Stimulated activated CD8-positive, alpha-beta memory T cell treated with anti-CD3 and anti-CD28 coated beads, Interleukin-12 subunit alpha, Interleukin-12 subunit beta, amount 100 ng/mL, for 4 hours (primary cell): ENCODE measurements at regions not wholly inside any gene's neighbourhood (a gene's known extent, or its start where the extent isn't known, plus 50 kb on each side); places are given as distances from the start of the nearest gene placed in this dataset.
"Not testable (repeated sequence)": the region's sequence is repeated elsewhere in the genome, so short reads cannot be mapped to it uniquely, and the experiment has no call there.

Experiments
- DNase-seq: peaks from one replicate; pipeline ENCODE4 v3.0.0-alpha.2; 2020; ENCODE audit warnings: low read depth

DNA sequence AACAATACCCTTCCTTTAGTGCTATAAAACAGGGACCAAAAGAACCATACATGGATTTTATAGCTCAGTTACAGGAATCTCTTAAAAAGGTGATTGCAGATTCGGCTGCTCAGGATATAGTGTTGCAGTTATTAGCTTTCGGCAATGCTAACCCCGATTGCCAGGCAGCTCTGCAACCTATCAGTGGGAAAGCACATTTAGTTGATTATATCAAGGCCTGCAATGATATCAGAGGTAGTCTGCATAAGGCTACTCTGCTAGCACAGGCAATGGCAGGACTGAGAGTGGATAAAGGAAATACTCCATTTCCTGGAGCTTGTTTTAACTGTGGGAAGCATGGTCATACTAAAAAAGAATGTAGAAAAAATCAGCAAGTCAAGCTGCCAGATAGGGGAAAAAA is 327.7 kb downstream of the REEP3 start:
- DNase-seq, result not testable (repeated sequence)

DNA sequence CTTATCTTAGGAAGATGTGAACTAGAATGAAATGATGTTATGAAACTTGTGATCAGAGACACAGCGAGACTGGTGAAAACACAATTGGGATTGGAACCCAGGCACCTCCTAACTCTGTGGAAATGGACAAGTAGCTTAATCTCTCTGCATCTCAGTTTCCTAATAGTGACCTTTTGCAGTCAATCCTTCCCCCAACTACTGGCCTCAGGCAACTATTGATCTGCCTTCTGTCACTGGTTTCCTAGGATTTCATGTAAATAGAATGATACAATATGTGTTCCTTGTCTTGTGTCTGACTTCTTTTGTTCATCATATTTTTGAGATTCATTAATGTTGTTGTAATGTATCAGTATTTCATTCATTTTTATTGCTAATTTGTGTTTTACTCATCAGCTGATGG is 341.7 kb downstream of the REEP3 start:
- no peak for DNase-seq

DNA sequence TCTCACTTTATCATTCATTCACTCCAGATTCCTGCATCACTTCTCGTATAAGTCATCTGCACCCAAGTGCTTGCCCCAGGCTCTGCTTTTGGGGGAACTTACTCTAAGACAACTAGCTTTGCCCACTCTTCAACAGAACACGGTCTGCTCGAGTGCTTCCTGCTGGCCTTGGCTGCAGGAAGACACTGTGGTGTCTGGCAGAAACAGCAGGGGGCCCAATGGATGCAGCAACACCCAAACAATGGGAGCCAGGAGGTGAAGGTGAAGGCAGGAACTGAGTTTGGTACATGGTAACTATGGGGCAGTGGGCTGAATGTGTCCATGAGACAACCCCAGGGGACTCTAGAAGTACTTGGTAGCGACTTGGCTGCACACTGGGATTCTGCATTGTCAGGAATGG is 344.0 kb downstream of the REEP3 start:
- DNase-seq, result no peak

DNA sequence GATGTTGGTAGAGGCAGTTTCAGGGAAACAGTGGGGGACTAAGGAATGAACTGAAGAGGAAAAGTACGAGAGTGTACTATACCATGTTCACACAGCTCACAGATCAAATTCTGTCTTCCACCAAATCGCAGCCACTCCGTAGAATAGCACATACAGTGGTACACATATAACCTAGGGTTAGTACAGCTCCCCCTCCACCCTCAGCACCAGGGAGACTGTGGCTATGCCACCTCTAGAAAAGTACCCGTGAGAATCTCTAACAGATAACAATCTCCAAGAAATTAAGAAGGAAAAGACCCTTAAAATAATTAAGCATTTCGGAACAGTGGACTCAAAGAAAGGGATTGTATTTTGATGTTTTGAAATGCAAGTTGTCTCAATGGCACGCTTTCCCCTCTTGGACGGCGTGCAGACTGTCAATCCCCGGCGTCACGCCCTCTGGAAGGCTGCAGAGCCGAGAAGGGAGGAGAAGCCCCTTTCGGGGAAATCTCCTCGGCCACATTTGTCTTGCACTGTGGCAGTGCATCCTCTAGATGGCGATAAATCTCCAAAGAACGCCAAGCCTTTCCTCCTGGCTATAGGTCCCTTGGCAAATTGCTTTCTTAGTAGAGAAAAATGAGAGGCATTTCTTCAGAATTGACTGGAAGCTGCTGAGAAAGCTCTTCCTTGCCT is 345.0 kb downstream of the REEP3 start:
- DNase-seq, result no peak

DNA sequence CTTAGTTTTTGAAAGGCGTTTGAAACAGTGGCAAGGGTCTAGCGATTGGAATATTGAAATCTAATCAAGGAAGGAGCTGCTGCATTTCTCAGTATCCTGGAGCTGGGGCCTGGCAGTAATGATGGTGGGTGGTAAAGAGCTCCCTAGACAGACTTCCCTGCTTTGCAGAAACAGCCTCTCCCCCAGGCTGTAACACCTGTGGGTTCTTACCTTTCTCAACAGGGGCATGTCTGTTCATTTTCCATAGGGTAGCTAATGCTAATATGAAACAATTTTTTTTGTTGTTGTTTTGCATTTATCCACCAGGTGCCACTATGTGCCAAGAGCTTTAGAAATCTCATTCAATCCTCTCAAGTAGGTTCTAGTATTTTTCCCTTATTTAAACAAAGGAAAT is 345.5 kb downstream of the REEP3 start:
- DNase-seq, result no peak

- DNase-seq, result no peak
These were observed 357.2 kb downstream of the REEP3 start for GRCh38 chr10:63878428-63878827.

GRCh38 chr10:63883861-63884260 is 362.7 kb downstream of the REEP3 start:
- DNase-seq, result no peak

DNA sequence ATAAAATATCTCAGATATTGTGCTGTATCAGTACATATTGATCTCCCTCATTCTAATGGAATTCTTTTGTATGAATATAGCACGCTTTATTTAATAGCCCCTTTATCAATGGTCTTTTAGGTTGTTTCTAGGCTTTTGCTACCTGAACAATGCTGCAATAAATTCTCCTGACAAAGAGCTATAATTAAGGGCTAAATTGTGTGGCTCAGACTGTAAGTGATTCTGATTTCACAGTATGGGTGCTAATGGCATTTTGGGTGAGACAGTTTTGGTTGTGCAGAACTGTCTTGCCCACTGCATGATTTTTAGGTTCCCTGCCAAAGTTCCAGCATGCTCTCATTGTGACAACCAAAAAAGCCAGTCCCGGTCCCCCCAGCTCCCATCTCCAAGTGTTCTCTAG is 363.2 kb downstream of the REEP3 start:
- DNase-seq, result no peak

DNA sequence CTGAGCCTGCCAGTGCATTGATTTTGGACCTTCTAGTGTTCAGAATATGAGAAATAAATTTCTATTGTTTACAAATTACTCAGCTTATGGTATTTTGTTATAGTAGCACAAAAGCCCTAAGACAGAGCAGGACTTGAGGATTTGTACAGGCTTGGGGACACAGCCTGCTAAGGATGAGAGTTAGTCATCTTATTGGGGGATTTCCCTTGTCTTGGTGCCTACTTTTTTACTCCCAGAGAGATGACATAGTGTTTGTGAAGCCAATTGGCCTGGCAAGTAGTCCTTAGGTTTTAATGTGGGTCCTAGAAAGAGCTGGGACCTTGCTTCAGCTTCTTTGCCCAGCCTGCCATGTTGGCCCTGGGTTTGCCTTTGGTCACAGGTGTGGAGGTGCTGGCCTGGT is 364.0 kb downstream of the REEP3 start:
- no peak for DNase-seq

DNA sequence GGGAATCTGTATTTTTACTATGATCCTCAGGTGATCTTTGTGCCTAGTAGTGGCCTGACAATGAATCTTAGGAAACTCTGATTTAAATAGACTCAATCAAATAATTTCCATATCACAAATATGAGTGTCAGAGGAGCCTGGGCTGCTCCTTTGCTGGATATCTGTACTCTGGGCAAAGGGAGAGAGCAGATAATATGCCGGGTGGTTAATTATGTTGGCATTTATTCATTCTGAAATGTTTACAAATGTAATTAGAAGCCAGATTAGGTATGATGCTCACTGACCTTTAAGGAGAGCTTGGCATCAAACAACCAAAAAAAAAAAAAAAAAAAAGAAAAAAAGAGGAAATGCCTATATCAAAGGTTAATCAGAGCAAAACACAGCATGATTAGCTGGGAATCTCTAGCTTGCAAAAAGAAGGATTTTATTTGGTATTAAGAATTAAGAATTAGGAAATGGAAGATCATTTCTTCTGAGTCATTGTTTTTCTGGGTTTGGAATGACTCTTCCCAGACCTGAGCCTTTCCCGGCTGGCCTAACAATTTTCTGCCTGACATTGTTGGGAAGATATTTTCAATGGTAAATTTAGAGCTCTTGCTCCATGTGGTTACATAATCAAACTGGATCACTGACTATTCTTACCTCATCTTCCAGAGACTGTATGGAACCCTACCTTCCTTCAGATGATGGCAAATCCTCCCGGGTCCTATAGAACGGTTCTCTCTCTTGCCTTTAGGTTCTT is 365.3 kb downstream of the REEP3 start:
- DNase-seq, result no peak

DNA sequence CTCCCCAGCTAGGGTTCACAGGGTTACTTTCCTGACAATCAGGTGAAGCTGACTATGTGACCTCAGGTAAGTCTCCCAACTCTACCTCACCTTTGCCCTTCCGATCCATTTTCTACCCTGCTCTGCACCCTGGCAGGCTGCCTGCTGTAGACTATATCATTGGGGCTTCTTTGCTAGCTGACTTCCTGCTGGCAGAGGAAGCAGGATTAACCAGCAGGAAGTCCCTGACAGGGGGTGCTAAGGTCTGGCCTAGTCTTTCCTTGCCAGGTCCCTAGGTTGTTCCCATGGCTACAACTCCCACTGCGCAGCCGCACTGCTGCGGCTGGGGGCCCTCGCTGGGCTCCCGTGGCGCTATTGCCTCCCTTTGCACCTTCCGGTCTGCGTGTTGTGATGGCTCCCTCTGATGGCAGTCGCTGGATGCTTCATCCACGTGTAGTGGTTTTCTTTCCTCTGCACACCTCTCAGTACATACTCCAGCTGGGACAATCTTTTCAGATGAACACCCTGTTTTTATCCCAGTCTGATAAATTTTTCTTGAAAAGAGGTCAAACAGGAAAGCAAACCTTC is 365.9 kb downstream of the REEP3 start:
- DNase-seq, result no peak

DNA sequence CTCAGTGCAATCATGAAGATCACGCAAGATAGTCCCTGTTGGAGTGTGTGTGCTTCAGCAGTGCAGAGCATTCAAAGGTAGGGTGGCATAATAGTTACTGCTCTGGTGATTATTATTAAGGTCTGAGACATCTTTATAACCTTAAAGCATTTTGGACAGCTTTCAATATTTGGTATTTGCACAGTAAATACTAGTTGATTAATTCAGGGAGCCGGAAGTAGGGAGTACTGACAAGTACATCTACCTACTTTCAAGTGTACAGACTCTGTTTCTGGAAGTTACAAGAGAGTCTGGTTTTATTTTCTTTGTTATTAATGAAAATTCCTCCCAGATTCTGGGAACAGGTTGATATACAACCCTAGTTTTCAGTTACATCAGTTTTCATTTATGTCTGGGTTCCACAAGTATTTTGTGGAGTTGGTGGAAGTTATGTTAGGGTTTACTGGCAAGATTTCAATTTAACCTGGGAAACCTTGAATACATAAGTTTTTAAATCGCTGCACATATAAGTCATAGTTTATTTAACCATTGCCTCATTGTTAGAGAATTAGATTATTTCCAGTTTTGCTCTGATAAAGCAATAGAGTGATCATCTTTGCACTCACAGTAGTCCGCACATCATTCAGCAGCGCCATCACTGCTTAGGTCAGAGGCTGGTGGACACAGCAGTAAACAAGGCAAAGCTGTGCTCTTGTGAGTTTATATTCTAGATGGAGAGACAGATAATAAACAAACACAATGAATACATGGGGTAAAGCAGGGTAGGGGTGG is 366.6 kb downstream of the REEP3 start:
- DNase-seq, result no peak

- DNase-seq, result no peak
These were observed 368.6 kb downstream of the REEP3 start for GRCh38 chr10:63889803-63890202.

DNA sequence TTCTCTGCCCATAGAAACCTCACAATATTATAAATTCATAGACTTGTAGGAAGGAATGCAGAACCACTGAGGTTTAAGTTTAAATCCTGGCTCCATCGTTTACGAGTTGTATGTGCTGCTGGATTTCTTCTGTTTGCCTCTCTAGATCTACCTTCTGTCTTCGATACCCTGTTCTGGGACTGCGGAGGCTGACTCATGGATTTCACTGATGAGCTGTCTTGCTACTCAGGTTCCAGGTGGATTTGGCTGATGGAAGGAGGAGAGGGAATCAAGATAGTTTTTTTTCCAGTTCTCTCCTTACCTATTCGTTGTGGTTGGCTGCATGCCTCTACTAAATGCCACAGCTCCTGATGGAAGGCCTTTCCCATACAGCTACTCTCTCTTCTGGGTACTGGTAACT is 375.8 kb downstream of the REEP3 start:
- no peak for DNase-seq

DNA sequence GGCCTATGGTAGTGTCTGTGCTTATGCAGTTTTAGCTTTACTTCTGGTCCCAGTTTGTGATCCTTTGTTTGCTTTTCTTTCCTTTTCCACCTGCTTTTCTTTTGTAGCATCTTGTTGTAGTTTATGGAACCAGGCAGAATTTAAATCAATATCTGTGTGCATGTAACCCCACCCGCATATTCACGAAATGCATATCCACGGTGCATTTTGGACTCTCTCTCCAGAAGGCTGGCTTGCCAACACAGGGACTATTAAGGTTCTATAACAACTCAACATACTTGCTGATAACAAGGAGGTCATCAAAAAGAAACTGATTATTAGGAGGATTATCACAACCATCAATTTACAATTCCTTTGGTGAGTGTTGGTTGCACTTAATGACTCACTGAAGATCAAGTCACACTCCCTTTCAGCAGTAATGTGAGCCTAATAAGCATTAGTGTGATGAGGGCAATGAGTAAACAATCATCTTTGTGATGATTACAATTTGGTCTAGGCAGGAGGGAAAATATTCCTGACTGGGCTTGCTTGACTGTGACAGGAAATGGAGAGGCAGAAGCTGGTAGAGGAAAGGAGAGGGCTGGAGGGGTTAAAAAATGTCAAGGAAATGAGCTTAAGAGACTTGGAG is 378.6 kb downstream of the REEP3 start:
- DNase-seq, result no peak

- DNase-seq, result no peak
These were observed 380.0 kb downstream of the REEP3 start for GRCh38 chr10:63901228-63901627.

DNA sequence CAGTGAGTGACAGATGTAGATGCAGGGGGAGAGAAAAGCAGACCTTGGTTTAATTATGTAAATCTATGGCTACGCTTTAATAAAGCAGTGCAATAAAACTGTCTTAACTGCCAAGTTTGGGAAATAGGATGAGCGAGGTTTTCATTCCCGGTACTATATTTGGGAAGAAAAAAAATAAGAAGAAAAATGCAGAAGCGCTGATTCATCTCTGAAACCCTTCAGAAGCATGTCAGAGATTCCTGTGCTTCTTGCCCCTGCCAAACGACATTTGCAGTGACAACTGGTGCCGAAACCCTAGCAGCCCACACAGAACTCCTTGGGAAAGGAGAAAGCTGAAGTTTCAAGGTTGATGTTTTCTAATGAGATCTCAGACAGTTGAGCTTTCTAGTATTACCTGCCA is 380.7 kb downstream of the REEP3 start:
- DNase-seq, result no peak

GRCh38 chr10:63910806-63911205 is 389.6 kb downstream of the REEP3 start:
- no peak for DNase-seq

- DNase-seq, result no peak
These were observed 394.0 kb downstream of the REEP3 start for GRCh38 chr10:63915240-63915639.

DNA sequence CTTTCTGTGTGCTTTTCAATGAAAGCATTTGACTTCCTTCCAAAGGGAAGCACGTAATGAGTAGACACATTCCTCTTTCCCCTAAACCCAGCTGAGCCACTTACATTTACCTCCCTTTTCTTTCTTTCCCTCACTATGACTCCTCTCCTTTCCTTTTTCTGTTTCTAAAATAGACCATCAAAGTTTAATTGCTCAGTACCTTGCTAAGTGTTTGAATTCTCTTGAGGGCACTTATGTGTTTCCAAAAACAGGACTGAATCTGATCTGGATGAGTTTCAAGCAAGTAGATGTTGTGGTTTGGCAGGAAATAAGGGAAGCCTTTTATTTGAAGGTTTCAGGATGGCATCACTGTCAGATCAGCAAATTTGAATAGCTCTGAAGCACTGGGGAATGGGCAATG is 396.2 kb downstream of the REEP3 start:
- DNase-seq, result no peak

GRCh38 chr10:63919575-63920279 is 398.5 kb downstream of the REEP3 start:
- DNase-seq, result no peak

DNA sequence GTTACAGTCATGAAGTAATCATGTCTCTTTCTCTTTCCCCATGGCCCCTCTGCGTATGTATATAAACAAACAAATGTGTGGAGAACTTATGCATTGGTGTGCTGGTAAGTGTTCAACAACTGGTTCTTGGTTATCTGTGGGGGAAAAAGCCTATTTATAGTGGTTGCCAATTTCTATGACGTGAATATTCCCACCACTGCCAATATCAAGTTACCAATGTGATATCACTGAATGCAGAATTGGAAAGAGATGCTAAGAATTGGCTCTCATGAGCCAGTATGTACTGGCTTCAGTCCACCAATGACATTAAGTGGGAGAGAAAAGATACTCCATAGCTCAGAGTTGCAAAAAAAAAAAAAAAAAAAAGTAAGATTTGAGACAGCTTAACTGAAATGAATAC is 399.7 kb downstream of the REEP3 start:
- no peak for DNase-seq
